Sigmoid colon (tissue), 4 donors: ENCODE measurements at regions not wholly inside any gene's neighbourhood (a gene's known extent, or its start where the extent isn't known, plus 50 kb on each side); places are given as distances from the start of the nearest gene placed in this dataset.

Experiments used
- CTCF ChIP-seq, 4 experiments: fragments of 450-650 bp in 3 of 4; fragments of 200-600 bp in 1 of 4; IDR thresholded peaks; one replicate each; pipeline ENCODE4 v1.5.1; 2016 to 2019; ENCODE audit warnings: antibody characterized with exemption in 4 of 4, mild to moderate bottlenecking in 3 of 4, moderate library complexity in 2 of 4
- EP300 ChIP-seq, 4 donors: sonication (generic); formaldehyde crosslinking; IDR thresholded peaks; one replicate each; pipeline ENCODE4 v1.6.1; 2017; ENCODE audit warnings: antibody characterized with exemption in 4 of 4
- POLR2A ChIP-seq, 2 donors: fragments of 450-650 bp; IDR thresholded peaks; one replicate each; pipeline ENCODE4 v1.6.1; 2016; ENCODE audit warnings: antibody characterized with exemption in 2 of 2, mild to moderate bottlenecking in 2 of 2, moderate library complexity in 2 of 2
- POLR2AphosphoS5 ChIP-seq, 4 donors: sonication (generic); formaldehyde crosslinking; IDR thresholded peaks; one replicate each; pipeline ENCODE4 v1.6.1; 2017; ENCODE audit warnings: antibody characterized with exemption in 4 of 4

DNA sequence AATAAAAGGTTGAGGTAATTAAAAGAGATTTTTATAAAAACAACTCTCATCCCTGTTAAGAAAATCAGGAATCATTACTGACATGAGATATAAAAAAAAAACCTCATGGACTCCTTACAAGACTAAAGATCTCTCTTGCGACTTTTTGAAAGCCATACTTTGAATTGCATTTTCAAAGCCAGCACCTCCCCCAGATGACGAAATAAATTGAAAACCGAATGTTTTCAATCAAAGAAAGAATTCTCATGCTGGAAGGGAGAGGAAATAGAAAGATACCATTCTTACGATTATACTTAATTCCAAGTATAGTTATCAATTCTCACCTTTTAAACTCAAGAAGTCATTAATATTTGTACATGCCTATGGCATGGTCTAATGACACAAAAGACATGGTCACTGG is 452.3 kb downstream of the GJA1 start:
- no peak for TF ChIP-seq POLR2A (IDR thresholded peaks at IDR 0.05)
- no peak for TF ChIP-seq CTCF (IDR thresholded peaks at IDR 0.05)
- TF ChIP-seq EP300 (IDR thresholded peaks at IDR 0.05), result no peak
- no peak for TF ChIP-seq POLR2AphosphoS5 (IDR thresholded peaks at IDR 0.05)
